Fibroblast of mammary gland (primary cell): ENCODE measurements at regions not wholly inside any gene's neighbourhood (a gene's known extent, or its start where the extent isn't known, plus 50 kb on each side); places are given as distances from the start of the nearest gene placed in this dataset.

Experiments
- DNase-seq: peaks from one replicate; pipeline ENCODE4 v3.0.0-alpha.2; 2010; ENCODE audit warnings: low read depth
- H3K4me3 ChIP-seq: 2 replicates; pipeline ENCODE4 v1.5.1; 2011; ENCODE audit warnings: low read depth, mild to moderate bottlenecking, low read length, moderate library complexity; ENCODE audit not compliant: control insufficient read depth
- CTCF ChIP-seq: conservative IDR thresholded peaks from 2 replicates; pipeline ENCODE4 v1.5.1; 2011; ENCODE audit warnings: low read depth, low read length, inconsistent platforms; ENCODE audit not compliant: control insufficient read depth, insufficient read depth

GRCh38 chr20:47993035-47993755 is 207.9 kb upstream of the SULF2 start:
- no peak for TF ChIP-seq CTCF
- H3K4me3 ChIP-seq = no peak overlapping the region
- no peak for DNase-seq

- DNase-seq = no peak
- no peak overlapping the region for H3K4me3 ChIP-seq
- TF ChIP-seq CTCF = no peak
Measured at GRCh38 chr20:47991875-47992488, 206.7 kb upstream of the SULF2 start.

GRCh38 chr20:47990507-47991150 is 205.3 kb upstream of the SULF2 start:
- no peak overlapping the region for H3K4me3 ChIP-seq
- TF ChIP-seq CTCF = no peak
- DNase-seq = no peak

- TF ChIP-seq CTCF = no peak
- DNase-seq = no peak
Measured at GRCh38 chr20:47989957-47990356, 204.7 kb upstream of the SULF2 start.

GRCh38 chr20:47988676-47989075 is 203.4 kb upstream of the SULF2 start:
- TF ChIP-seq CTCF = no peak
- no peak overlapping the region for H3K4me3 ChIP-seq

More at GRCh38 chr20:47989957-47990356, 204.7 kb upstream of the SULF2 start:
- H3K4me3 ChIP-seq = no peak overlapping the region

GRCh38 chr20:47985092-47985850 is 200.0 kb upstream of the SULF2 start:
- DNase-seq = no peak
- TF ChIP-seq CTCF = no peak
- H3K4me3 ChIP-seq = no peak overlapping the region

More at GRCh38 chr20:47988676-47989075, 203.4 kb upstream of the SULF2 start:
- no peak for DNase-seq
